Nephron progenitor cell (in vitro differentiated cells): ENCODE measurements at regions not wholly inside any gene's neighbourhood (a gene's known extent, or its start where the extent isn't known, plus 50 kb on each side); places are given as distances from the start of the nearest gene placed in this dataset.

Source experiments
- DNase-seq: peaks from one replicate; pipeline ENCODE4 v3.0.0; 2021
- H3K27ac Mint-ChIP-seq: 2 replicates; pipeline ENCODE4 v1.8.0; 2021; ENCODE audit warnings: mild to moderate bottlenecking, moderate library complexity, mixed read lengths
- H3K27me3 Mint-ChIP-seq: 2 replicates; pipeline ENCODE4 v1.8.0; 2021; ENCODE audit warnings: mild to moderate bottlenecking, low read depth, mixed read lengths; ENCODE audit not compliant: poor library complexity
- H3K36me3 Mint-ChIP-seq: 2 replicates; pipeline ENCODE4 v1.8.0; 2021; ENCODE audit warnings: low read depth, mixed read lengths
- H3K4me1 Mint-ChIP-seq: 2 replicates; pipeline ENCODE4 v1.8.0; 2021; ENCODE audit warnings: mixed read lengths
- H3K4me3 Mint-ChIP-seq: 2 replicates; pipeline ENCODE4 v1.8.0; 2021; ENCODE audit warnings: mild to moderate bottlenecking, moderate library complexity, mixed read lengths
- H3K9me3 Mint-ChIP-seq: 2 replicates; pipeline ENCODE4 v1.8.0; 2021; ENCODE audit warnings: mild to moderate bottlenecking, moderate library complexity, mixed read lengths
- CTCF ChIP-seq: fragments of 200-600 bp; sonication (generic); IDR thresholded peaks from 2 replicates; pipeline ENCODE4 v1.5.0; 2021; ENCODE audit warnings: antibody characterized with exemption

DNA sequence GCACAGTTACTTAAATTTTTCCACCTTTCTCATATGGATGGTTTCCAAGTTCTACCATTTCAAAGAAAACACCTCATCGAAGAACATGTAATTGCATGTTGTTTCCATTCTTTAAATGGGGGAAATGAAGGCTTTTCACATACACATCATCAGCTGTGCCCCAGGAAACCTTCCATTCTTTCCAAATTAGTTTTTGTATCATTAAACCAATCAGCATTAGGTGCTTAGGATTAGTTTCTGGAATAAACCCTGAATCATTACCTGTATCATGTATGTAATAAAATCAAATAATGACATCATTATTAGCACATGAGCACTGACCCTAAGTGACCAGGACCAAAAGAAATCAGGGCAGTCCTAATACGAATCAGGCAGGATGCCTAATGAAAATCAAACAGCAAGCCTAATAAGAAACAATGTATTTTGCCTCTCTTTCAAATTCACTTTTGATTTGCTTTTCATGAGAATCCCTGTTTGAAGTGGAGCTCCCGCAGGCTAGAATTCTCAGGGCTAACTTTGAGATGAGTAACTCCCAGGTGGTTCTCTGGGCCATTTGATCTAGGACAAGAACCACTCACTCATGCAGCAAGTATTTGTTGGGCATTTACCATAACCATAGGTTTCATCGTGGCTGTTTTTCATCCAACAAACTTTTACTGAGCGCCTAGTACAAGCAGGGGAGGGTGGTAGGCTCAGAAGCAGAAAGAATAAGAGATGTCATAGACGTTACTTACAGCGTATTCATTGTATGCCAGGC, 89.2 kb downstream of the MZT1 start:
- no peak overlapping the region for H3K27ac Mint-ChIP-seq
- no peak for TF ChIP-seq CTCF
- no peak overlapping the region for H3K4me3 Mint-ChIP-seq
- no peaks in the 10 kb centered on the region for H3K27me3 Mint-ChIP-seq
- no peaks in the 10 kb centered on the region for H3K4me1 Mint-ChIP-seq
- no peak for DNase-seq
- no peaks in the 10 kb centered on the region for H3K36me3 Mint-ChIP-seq
- H3K9me3 Mint-ChIP-seq, result no peaks in the 10 kb centered on the region

DNA sequence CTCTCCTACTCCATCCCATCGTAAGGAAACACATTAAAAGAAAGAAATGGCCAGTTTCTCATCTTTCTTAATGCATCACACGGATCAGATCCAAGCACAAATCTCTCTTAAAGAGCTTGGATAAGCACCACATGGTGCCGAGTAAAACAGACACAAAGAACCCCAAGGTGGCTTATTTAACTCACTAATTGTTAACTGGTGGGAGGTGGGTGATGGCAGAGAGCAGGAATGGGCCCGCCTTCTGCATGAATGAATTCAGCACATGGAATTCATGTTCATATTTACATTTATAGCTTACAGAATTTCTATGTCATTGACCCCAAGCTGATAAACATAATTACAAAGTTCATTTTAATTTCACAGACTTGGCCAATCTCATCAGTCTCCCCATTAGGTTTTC, 89.9 kb downstream of the MZT1 start:
- H3K27me3 Mint-ChIP-seq, result no peaks in the 10 kb centered on the region
- no peak overlapping the region for H3K4me3 Mint-ChIP-seq
- H3K27ac Mint-ChIP-seq, result no peak overlapping the region
- DNase-seq, result no peak
- H3K36me3 Mint-ChIP-seq, result no peaks in the 10 kb centered on the region
- no peak for TF ChIP-seq CTCF
- no peaks in the 10 kb centered on the region for H3K9me3 Mint-ChIP-seq
- H3K4me1 Mint-ChIP-seq, result no peaks in the 10 kb centered on the region

DNA sequence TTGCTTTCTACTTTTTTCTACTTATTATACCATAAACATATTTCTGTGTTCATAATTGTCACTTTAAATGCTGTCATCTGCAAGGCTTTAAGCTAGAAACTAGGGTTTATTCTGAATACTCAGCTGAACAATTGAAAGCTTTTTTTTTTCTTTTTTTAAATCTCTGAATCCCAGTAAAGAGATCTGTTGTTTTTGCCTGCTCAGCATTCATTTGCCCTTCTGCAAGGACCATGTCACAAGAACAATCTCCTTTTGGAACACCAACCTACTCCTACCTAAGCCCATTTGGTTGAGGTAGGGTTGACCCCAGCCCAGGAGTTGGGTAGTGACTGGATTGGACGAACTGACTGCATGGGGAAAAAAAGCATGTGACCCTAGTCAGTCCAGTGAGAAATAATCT, 92.6 kb downstream of the MZT1 start:
- Mint-ChIP-seq H3K27me3 (no peaks in the 10 kb centered on the region), H3K36me3 (no peaks in the 10 kb centered on the region), H3K27ac (no peak overlapping the region), H3K4me1 (no peaks in the 10 kb centered on the region), H3K4me3 (no peak overlapping the region), H3K9me3 (no peaks in the 10 kb centered on the region)
- TF ChIP-seq CTCF, result no peak
- no peak for DNase-seq

DNA sequence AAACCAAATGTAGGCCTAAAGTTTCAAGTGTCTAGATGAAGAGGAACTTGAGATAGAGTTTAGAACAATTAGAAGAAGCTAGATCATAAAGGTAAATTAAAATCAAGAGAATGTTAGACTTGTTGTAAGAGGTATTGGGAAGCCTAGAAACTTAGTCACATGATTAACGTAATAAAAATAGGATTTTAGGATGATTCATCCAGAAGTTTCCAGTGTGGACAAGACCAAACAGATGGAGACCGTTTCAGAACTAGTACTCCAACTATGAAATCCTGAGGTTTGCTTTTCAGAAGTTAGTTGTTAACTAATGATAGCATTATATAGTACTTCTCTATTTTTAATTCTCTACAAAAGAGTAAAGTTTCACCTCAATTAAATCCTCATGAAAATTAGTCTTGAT, 104.9 kb downstream of the MZT1 start:
- Mint-ChIP-seq H3K4me1 (peaks cover 5% of the 10 kb centered on the region), H3K27me3 (peaks cover 2% of the 10 kb centered on the region)

GRCh38 chr13:72620874-72621273, 106.6 kb downstream of the MZT1 start:
- DNase-seq, result no peak
- H3K27ac Mint-ChIP-seq, result no peak overlapping the region
- TF ChIP-seq CTCF, result no peak
- H3K36me3 Mint-ChIP-seq, result no peaks in the 10 kb centered on the region
- no peaks in the 10 kb centered on the region for H3K27me3 Mint-ChIP-seq
- no peak overlapping the region for H3K4me3 Mint-ChIP-seq
- no peaks in the 10 kb centered on the region for H3K9me3 Mint-ChIP-seq
- H3K4me1 Mint-ChIP-seq, result peaks cover 5% of the 10 kb centered on the region

More for the DNA sequence above, 104.9 kb downstream of the MZT1 start:
- H3K27ac Mint-ChIP-seq, result no peak overlapping the region
- TF ChIP-seq CTCF, result no peak
- DNase-seq, result no peak
- H3K36me3 Mint-ChIP-seq, result no peaks in the 10 kb centered on the region
- no peak overlapping the region for H3K4me3 Mint-ChIP-seq
- H3K9me3 Mint-ChIP-seq, result no peaks in the 10 kb centered on the region

DNA sequence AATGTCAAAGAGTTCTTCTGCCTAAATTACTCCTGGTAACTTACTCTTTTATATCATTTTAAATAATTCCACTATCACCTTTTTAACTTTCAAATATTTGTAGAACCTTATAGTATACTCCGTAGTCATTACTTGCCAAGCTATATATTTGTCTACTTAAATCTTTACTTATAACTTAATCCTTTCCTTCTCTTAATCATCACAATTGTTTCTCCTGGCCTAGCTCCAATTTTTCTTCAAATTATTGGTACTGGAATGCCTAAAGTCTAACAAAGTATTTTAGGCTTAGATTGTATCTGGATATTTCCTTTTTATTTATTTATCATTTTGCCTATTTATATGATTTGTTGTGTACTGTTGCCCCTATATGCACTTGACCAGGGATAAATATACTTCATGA, 109.5 kb downstream of the MZT1 start:
- TF ChIP-seq CTCF, result no peak
- H3K4me3 Mint-ChIP-seq, result no peak overlapping the region
- no peak overlapping the region for H3K27ac Mint-ChIP-seq
- no peaks in the 10 kb centered on the region for H3K36me3 Mint-ChIP-seq
- DNase-seq, result no peak
- H3K4me1 Mint-ChIP-seq, result peaks cover 5% of the 10 kb centered on the region
- H3K27me3 Mint-ChIP-seq, result no peaks in the 10 kb centered on the region
- H3K9me3 Mint-ChIP-seq, result no peaks in the 10 kb centered on the region
